HepG2 (cell line): ENCODE measurements at regions not wholly inside any gene's neighbourhood (a gene's known extent, or its start where the extent isn't known, plus 50 kb on each side); places are given as distances from the start of the nearest gene placed in this dataset.

Experiments
- ATAC-seq: fragments of 200-7000 bp; cut with Tn5 transposase; 3 replicates; pipeline ENCODE4 v1.9.1; 2020; ENCODE audit warnings: mild to moderate bottlenecking, moderate library complexity
- BruUV-seq: library from RNA; stranded (reverse); fragments of 400-500 nt; replicated peaks from 2 replicates; lab custom pipeline; 2021; lab: Mats Ljungman, UMichigan
- CTCF ChIA-PET: fragments of 300-600 bp; formaldehyde crosslinking; extraction: SDS; loops from one replicate; lab custom pipeline; 2021; ENCODE audit warnings: low total read pairs, inconsistent platforms, low intra/inter-chr PET ratio; lab: Yijun Ruan, JAX
- POLR2A ChIA-PET: fragments of 350-600 bp; sonication (Branson Sonifier 250); formaldehyde crosslinking; loops from one replicate; lab custom pipeline; 2020; ENCODE audit warnings: antibody characterized with exemption, inconsistent platforms; lab: Yijun Ruan, JAX
- DNase-seq: peaks from one replicate; pipeline ENCODE4 v3.0.0-alpha.2; 2015; ENCODE audit warnings: low spot score
- FAIRE-seq: peaks from 3 replicates; lab custom pipeline; 2011; peaks lifted over from hg19 to GRCh38; lab: Jason Lieb, UNC
- H2AFZ ChIP-seq: one replicate; pipeline ENCODE4 v1.6.1; 2011; ENCODE audit warnings: low read length, inconsistent platforms
- H3K27ac ChIP-seq: fragments of 300-600 bp; 3 replicates; pipeline ENCODE4 v1.8.0; 2011; ENCODE audit warnings: mixed run types, mild to moderate bottlenecking, mixed read lengths, low read length, inconsistent platforms; ENCODE audit not compliant: insufficient read depth; ENCODE audit errors: extremely low read length
- H3K27me3 ChIP-seq, 2 experiments: fragments of 200-600 bp in 1 of 2; 2 replicates in 1 of 2; 3 replicates in 1 of 2; pipeline versions ENCODE4 v1.6.0 to v1.8.0; 2011; ENCODE audit warnings: low read length in 2 of 2, mild to moderate bottlenecking in 2 of 2, moderate library complexity in 2 of 2, inconsistent platforms in 1 of 2; ENCODE audit not compliant: insufficient read depth in 2 of 2, control insufficient read depth in 1 of 2
- H3K36me3 ChIP-seq, 2 experiments: fragments of 200-600 bp in 1 of 2; replicated peaks in 1 of 2; 2 replicates in 1 of 2; 3 replicates in 1 of 2; pipeline versions ENCODE4 v1.5.1 to v1.8.0; 2011; ENCODE audit warnings: low read length in 2 of 2, inconsistent platforms in 1 of 2; ENCODE audit not compliant: insufficient read depth in 2 of 2, control insufficient read depth in 1 of 2
- H3K4me1 ChIP-seq: 2 replicates; pipeline ENCODE4 v1.5.1; 2012; ENCODE audit warnings: low read length, inconsistent platforms; ENCODE audit not compliant: insufficient read depth
- H3K4me2 ChIP-seq: 2 replicates; pipeline ENCODE4 v1.6.0; 2011; ENCODE audit warnings: low read depth, low read length, inconsistent platforms
- H3K4me3 ChIP-seq, 3 experiments: fragments of 200-600 bp in 1 of 3; sonication (generic), shearing (Covaris generic) in 1 of 3; replicated peaks in 1 of 3; 2 replicates each; pipeline ENCODE4 v1.5.1; 2011 to 2016; ENCODE audit warnings: low read length in 3 of 3, inconsistent platforms in 2 of 3, low read depth in 2 of 3, mild to moderate bottlenecking in 2 of 3, control low read depth in 1 of 3, mixed read lengths in 1 of 3; ENCODE audit not compliant: insufficient read depth in 1 of 3
- H3K79me2 ChIP-seq: one replicate; pipeline ENCODE4 v1.6.1; 2011; ENCODE audit warnings: low read length, inconsistent platforms; ENCODE audit not compliant: insufficient read depth
- H3K9ac ChIP-seq: 2 replicates; pipeline ENCODE4 v1.6.0; 2011; ENCODE audit warnings: mild to moderate bottlenecking, low read depth, low read length, inconsistent platforms; ENCODE audit not compliant: insufficient read depth
- H3K9me3 ChIP-seq: 2 replicates; pipeline ENCODE4 v1.5.1; 2012; ENCODE audit warnings: mild to moderate bottlenecking, low read length
- H4K20me1 ChIP-seq: 2 replicates; pipeline ENCODE4 v1.6.0; 2011; ENCODE audit warnings: inconsistent platforms, mild to moderate bottlenecking, low read length, moderate library complexity; ENCODE audit not compliant: insufficient read depth
- BRD4 ChIP-seq: sonication (generic); formaldehyde crosslinking; IDR thresholded peaks from 2 replicates; pipeline ENCODE4 v1.4.0; 2020; ENCODE audit warnings: missing genetic modification reagents
- DBP ChIP-seq: sonication (generic); formaldehyde crosslinking; IDR thresholded peaks from 2 replicates; pipeline ENCODE4 v1.4.0; 2020; ENCODE audit warnings: missing genetic modification reagents; ENCODE audit errors: not compliant biosample characterization
- NR1H2 ChIP-seq: sonication (generic); formaldehyde crosslinking; IDR thresholded peaks from 2 replicates; pipeline ENCODE4 v1.8.1; 2022; ENCODE audit warnings: low read depth, missing genetic modification reagents, borderline replicate concordance
- NR3C1 ChIP-seq: sonication (generic); formaldehyde crosslinking; IDR thresholded peaks from 2 replicates; pipeline ENCODE4 v1.4.0; 2020; ENCODE audit warnings: missing genetic modification reagents
- RFX3 ChIP-seq: IDR thresholded peaks from 2 replicates; pipeline ENCODE4 v1.6.1; 2016; ENCODE audit warnings: missing biosample characterization, missing genetic modification reagents
- RXRA ChIP-seq: sonication (generic); formaldehyde crosslinking; IDR thresholded peaks from 2 replicates; pipeline ENCODE4 v1.5.1; 2020; ENCODE audit warnings: missing genetic modification reagents
- ZNF136 ChIP-seq: sonication (generic); formaldehyde crosslinking; IDR thresholded peaks from 2 replicates; pipeline ENCODE4 v1.8.1; 2022; ENCODE audit warnings: low read depth, mild to moderate bottlenecking, moderate library complexity, missing genetic modification reagents
- ZNF234 ChIP-seq: sonication (generic); formaldehyde crosslinking; conservative IDR thresholded peaks from 2 replicates; pipeline ENCODE4 v1.5.1; 2020; ENCODE audit warnings: mild to moderate bottlenecking, missing genetic modification reagents
- ZNF564 ChIP-seq: sonication (generic); formaldehyde crosslinking; IDR thresholded peaks from 2 replicates; pipeline ENCODE4 v1.8.1; 2023; ENCODE audit warnings: mild to moderate bottlenecking, missing genetic modification reagents
- ZSCAN29 ChIP-seq: sonication (generic); formaldehyde crosslinking; conservative IDR thresholded peaks from 2 replicates; pipeline ENCODE4 v1.4.0; 2020; ENCODE audit warnings: mild to moderate bottlenecking, missing genetic modification reagents
- ZUFSP ChIP-seq: sonication (generic); formaldehyde crosslinking; IDR thresholded peaks from 2 replicates; pipeline ENCODE4 v1.9.0; 2021; ENCODE audit warnings: missing genetic modification reagents, mild to moderate bottlenecking, borderline replicate concordance
- WGBS: methylation state at CpG from one replicate; pipeline ENCODE4 v1.1.6; 2017; ENCODE audit warnings: low lambda C conversion rate; 5-methylcytosine and 5-hydroxymethylcytosine counted together
- in situ Hi-C: cut with HindIII; loops from 2 replicates; pipeline ENCODE4 v1.10.0; 2017; ENCODE audit warnings: low pct_unique_long_range_greater_than_20kb; ENCODE audit not compliant: extremely low pct_ligation_motif_present
- intact Hi-C: fragments of 100-400 bp; cut with micrococcal nuclease; formaldehyde crosslinking; loops from one replicate; pipeline ENCODE4 v1.10.0; 2022; ENCODE audit not compliant: unreplicated experiment

GRCh38 chr2:36197181-36197971, 158.2 kb upstream of the CRIM1 start:
- BruUV-seq = no TSS peak
- intact Hi-C loops (no loop called here), in situ Hi-C loops (no loop called here)
- Histone ChIP-seq H2AFZ (no peak overlapping the region), H3K4me2 (no peak overlapping the region), H3K9ac (no peak overlapping the region), H3K36me3 (no peaks in the 10 kb centered on the region), H3K9me3 (no peaks in the 10 kb centered on the region), H4K20me1 (no peaks in the 10 kb centered on the region), H3K27ac (no peak overlapping the region), H3K4me3 (no peak overlapping the region), H3K4me1 (no peaks in the 10 kb centered on the region), H3K27me3 (no peaks in the 10 kb centered on the region), H3K79me2 (no peaks in the 10 kb centered on the region)
- FAIRE-seq = no peak
- DNase-seq = no peak
- TF ChIP-seq RFX3 = no peak
- no peak for ATAC-seq
- CTCF ChIA-PET = no interaction called here
- WGBS = 3% methylated on average over 5 of the region's 5 CpGs
- POLR2A ChIA-PET = no interaction called here

GRCh38 chr2:36193680-36194079, 161.9 kb upstream of the CRIM1 start:
- H3K27ac ChIP-seq = no peak overlapping the region
- intact Hi-C loops = no loop called here
- no peak for FAIRE-seq

More at GRCh38 chr2:36193680-36194079, 161.9 kb upstream of the CRIM1 start:
- no peak overlapping the region for H3K4me3 ChIP-seq
- no peaks in the 10 kb centered on the region for H3K36me3 ChIP-seq
- no TSS peak for BruUV-seq
- H3K27me3 ChIP-seq = no peaks in the 10 kb centered on the region
- no peaks in the 10 kb centered on the region for H3K9me3 ChIP-seq
- CTCF ChIA-PET = no interaction called here
- in situ Hi-C loops = no loop called here
- DNase-seq (no peak), ATAC-seq (no peak)
- H2AFZ ChIP-seq = no peak overlapping the region
- H4K20me1 ChIP-seq = no peaks in the 10 kb centered on the region
- H3K4me1 ChIP-seq = no peaks in the 10 kb centered on the region
- no peak for TF ChIP-seq BRD4
- no peak for TF ChIP-seq ZUFSP (CRISPR knock-in tag)
- TF ChIP-seq NR1H2 (CRISPR knock-in tag) = no peak
- no peak for TF ChIP-seq RXRA (CRISPR knock-in tag)
- TF ChIP-seq NR3C1 = no peak
- TF ChIP-seq ZNF136 (CRISPR knock-in tag) = no peak
- TF ChIP-seq ZNF564 (CRISPR knock-in tag) = no peak
- TF ChIP-seq DBP (CRISPR knock-in tag) = no peak
- no peak for TF ChIP-seq ZNF234 (CRISPR knock-in tag)
- no peak for TF ChIP-seq ZSCAN29
- POLR2A ChIA-PET = no interaction called here
- H3K9ac ChIP-seq = no peak overlapping the region
- no peak overlapping the region for H3K4me2 ChIP-seq
- no peaks in the 10 kb centered on the region for H3K79me2 ChIP-seq
